ENCODE measurements at regions not wholly inside any gene's neighbourhood (a gene's known extent, or its start where the extent isn't known, plus 50 kb on each side); places are given as distances from the start of the nearest gene placed in this dataset.

DNA sequence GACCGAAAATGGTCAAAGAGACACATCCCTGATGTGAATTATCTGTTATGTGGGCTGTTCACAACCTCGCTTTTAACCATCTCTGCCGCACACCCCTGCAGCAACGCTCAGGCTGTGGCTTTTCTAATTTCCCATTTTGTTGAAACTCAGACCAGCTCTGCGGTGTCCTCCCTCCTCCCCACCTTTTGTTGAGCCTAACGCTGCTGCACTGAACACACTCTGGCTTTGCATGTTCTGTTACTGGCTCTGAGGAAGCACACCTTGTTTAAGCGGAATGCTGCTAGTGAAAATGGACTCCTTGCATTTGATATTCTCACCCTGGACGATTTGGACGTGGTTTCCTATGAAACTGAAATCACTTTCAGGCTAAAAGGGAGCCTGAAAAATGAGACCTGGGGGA is 198.5 kb upstream of the MTNR1B start:
- TF ChIP-seq CTCF (IDR thresholded peaks at IDR 0.05): no peak
- no peak for TF ChIP-seq EP300 (IDR thresholded peaks at IDR 0.05)
